Neuronal stem cell (in vitro differentiated cells): ENCODE measurements at regions not wholly inside any gene's neighbourhood (a gene's known extent, or its start where the extent isn't known, plus 50 kb on each side); places are given as distances from the start of the nearest gene placed in this dataset.

ENCODE experiments used
- DNase-seq: peaks from one replicate; pipeline ENCODE4 v3.0.0-alpha.2; 2013; ENCODE audit warnings: low spot score
- H2AFZ ChIP-seq: one replicate; pipeline ENCODE4 v1.6.1; 2013; ENCODE audit warnings: mild to moderate bottlenecking, low read length, inconsistent platforms
- H2AK5ac ChIP-seq: 2 replicates; pipeline ENCODE4 v1.6.1; 2013; ENCODE audit warnings: low read depth, mild to moderate bottlenecking, inconsistent platforms, low read length, moderate library complexity, mixed read lengths
- H2BK120ac ChIP-seq: 2 replicates; pipeline ENCODE4 v1.6.1; 2013; ENCODE audit warnings: low read depth, mild to moderate bottlenecking, inconsistent platforms, low read length, moderate library complexity, mixed read lengths
- H2BK12ac ChIP-seq: one replicate; pipeline ENCODE4 v1.6.1; 2013; ENCODE audit warnings: low read length, inconsistent platforms
- H2BK15ac ChIP-seq: 2 replicates; pipeline ENCODE4 v1.6.1; 2013; ENCODE audit warnings: mild to moderate bottlenecking, low read length, inconsistent platforms, mixed read lengths
- H2BK5ac ChIP-seq: one replicate; pipeline ENCODE4 v1.6.1; 2013; ENCODE audit warnings: inconsistent platforms, mild to moderate bottlenecking, low read length, moderate library complexity
- H3K14ac ChIP-seq: one replicate; pipeline ENCODE4 v1.6.1; 2013; ENCODE audit warnings: low read length, inconsistent platforms
- H3K18ac ChIP-seq: 2 replicates; pipeline ENCODE4 v1.6.1; 2013; ENCODE audit warnings: low read length, inconsistent platforms
- H3K23ac ChIP-seq: 2 replicates; pipeline ENCODE4 v1.6.1; 2013; ENCODE audit warnings: low read depth, mild to moderate bottlenecking, mixed read lengths, low read length, inconsistent platforms; ENCODE audit not compliant: poor library complexity
- H3K27ac ChIP-seq: replicated peaks from 3 replicates; pipeline ENCODE4 v1.5.1; 2013; ENCODE audit warnings: low read length, inconsistent platforms
- H3K27me3 ChIP-seq, 3 experiments: 2 replicates each; pipeline ENCODE4 v1.6.1; 2013; ENCODE audit warnings: low read length in 3 of 3, mild to moderate bottlenecking in 2 of 3, inconsistent platforms in 1 of 3, low read depth in 1 of 3, mixed read lengths in 1 of 3, moderate library complexity in 1 of 3; ENCODE audit not compliant: control insufficient read depth in 3 of 3, insufficient read depth in 3 of 3
- H3K36me3 ChIP-seq, 2 donors: replicated peaks in 1 of 2; 2 replicates each; pipeline ENCODE4 v1.6.1; 2013; ENCODE audit warnings: low read length in 2 of 2; ENCODE audit not compliant: control insufficient read depth in 2 of 2, insufficient read depth in 2 of 2
- H3K4ac ChIP-seq: 2 replicates; pipeline ENCODE4 v1.6.1; 2013; ENCODE audit warnings: inconsistent platforms, mild to moderate bottlenecking, low read length, moderate library complexity
- H3K4me1 ChIP-seq, 2 donors: 1 replicate in 1 of 2; 2 replicates in 1 of 2; pipeline ENCODE4 v1.6.1; 2013; ENCODE audit warnings: low read length in 2 of 2, low read depth in 1 of 2; ENCODE audit not compliant: control insufficient read depth in 2 of 2, insufficient read depth in 1 of 2
- H3K4me2 ChIP-seq: one replicate; pipeline ENCODE4 v1.6.1; 2013; ENCODE audit warnings: mild to moderate bottlenecking, low read length, inconsistent platforms; ENCODE audit not compliant: insufficient read depth, poor library complexity, severe bottlenecking
- H3K4me3 ChIP-seq, 2 donors: 2 replicates each; pipeline ENCODE4 v1.5.1; 2013; ENCODE audit warnings: low read length in 2 of 2, mild to moderate bottlenecking in 2 of 2, inconsistent platforms in 1 of 2, moderate library complexity in 1 of 2
- H3K79me1 ChIP-seq: one replicate; pipeline ENCODE4 v1.6.1; 2013; ENCODE audit warnings: low read depth, mild to moderate bottlenecking, inconsistent platforms, low read length, moderate library complexity
- H3K9ac ChIP-seq: one replicate; pipeline ENCODE4 v1.6.1; 2013; ENCODE audit warnings: mild to moderate bottlenecking, low read depth, low read length, inconsistent platforms; ENCODE audit not compliant: poor library complexity
- H3K9me3 ChIP-seq, 2 donors: replicated peaks in 1 of 2; 2 replicates each; pipeline versions ENCODE3 to v1.6.1; 2013; ENCODE audit warnings: low read length in 2 of 2, mild to moderate bottlenecking in 2 of 2, inconsistent platforms in 1 of 2, low read depth in 1 of 2, mixed read lengths in 1 of 2, moderate library complexity in 1 of 2; ENCODE audit not compliant: control insufficient read depth in 2 of 2, insufficient read depth in 1 of 2
- H4K8ac ChIP-seq: one replicate; pipeline ENCODE4 v1.6.1; 2013; ENCODE audit warnings: low read depth, mild to moderate bottlenecking, inconsistent platforms, low read length, moderate library complexity
- H4K91ac ChIP-seq: one replicate; pipeline ENCODE4 v1.6.1; 2013; ENCODE audit warnings: low read length, low read depth, mild to moderate bottlenecking, inconsistent platforms; ENCODE audit not compliant: poor library complexity
- WGBS, 2 donors: extraction: QIAGEN DNeasy Blood & Tissue Kit; methylation state at CpG; one replicate each; pipeline ENCODE4 v1.1.7; 2013; ENCODE audit warnings: missing lambda C conversion rate in 2 of 2, mixed read lengths in 1 of 2; ENCODE audit not compliant: insufficient read length in 2 of 2, insufficient replicate concordance in 1 of 2; ENCODE audit errors: extremely low coverage in 2 of 2; 5-methylcytosine and 5-hydroxymethylcytosine counted together

DNA sequence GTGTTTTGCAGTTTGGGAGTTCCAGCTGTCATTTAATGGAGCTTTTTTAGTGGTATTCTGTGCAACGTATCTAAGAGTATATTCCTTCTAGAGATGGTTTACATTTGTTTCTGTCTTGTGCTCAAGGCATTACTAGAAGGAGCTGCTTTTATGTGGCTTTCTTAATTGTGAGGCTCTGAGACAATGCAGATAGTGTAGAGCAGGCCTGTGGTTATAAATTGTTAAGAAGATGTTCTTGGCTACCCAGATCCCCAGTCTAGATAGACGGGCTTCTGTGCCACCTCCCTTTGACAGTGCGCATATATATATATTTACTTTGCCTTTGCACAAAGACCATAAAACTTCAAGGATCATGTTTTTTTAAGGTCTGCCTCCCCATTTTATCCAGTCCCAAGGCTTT lies 160.8 kb upstream of the PODXL start:
- Histone ChIP-seq H4K91ac (no peak overlapping the region), H2BK12ac (no peak overlapping the region), H3K4me1 (no peaks in the 10 kb centered on the region), H3K18ac (no peak overlapping the region), H3K23ac (no peak overlapping the region), H2BK5ac (no peak overlapping the region), H2BK15ac (no peak overlapping the region), H3K14ac (no peak overlapping the region), H3K4me3 (no peak overlapping the region), H2BK120ac (no peak overlapping the region), H3K4ac (no peak overlapping the region), H3K79me1 (no peaks in the 10 kb centered on the region), H3K9ac (no peak overlapping the region), H2AK5ac (no peak overlapping the region), H3K27me3 (peaks cover 0 to 3% (median 0%) of the 10 kb centered on the region in 3 experiments), H2AFZ (no peak overlapping the region), H3K27ac (no peak overlapping the region), H3K36me3 (no peaks in the 10 kb centered on the region), H3K9me3 (no peaks in the 10 kb centered on the region), H4K8ac (no peak overlapping the region), H3K4me2 (no peak overlapping the region)
- DNase-seq = no peak
- WGBS, 2 donors = no CpG with 5 or more reads among the region's 3 CpGs

DNA sequence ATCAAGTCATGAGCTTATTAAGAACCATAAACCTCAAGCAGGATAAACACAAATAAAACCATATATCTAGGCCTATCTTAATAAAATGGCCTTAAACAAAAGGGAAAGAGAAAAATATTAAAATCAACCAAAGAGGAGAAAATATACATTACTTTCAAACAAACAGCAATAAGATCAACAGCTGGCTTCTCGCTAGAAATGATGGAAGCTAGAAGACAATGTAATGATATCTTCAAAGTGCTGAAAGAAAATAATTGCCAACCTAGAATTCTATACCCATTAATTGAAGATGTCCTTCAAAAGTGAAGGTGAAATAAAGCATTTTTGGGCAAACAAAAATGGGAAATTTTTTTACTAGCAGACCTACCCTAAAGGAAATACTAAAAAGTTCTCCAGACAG lies 142.9 kb upstream of the PODXL start:
- H3K4ac ChIP-seq = no peak overlapping the region
- H3K23ac ChIP-seq = no peak overlapping the region
- H4K91ac ChIP-seq = no peak overlapping the region
- H2AFZ ChIP-seq = no peak overlapping the region
- no peak overlapping the region for H3K14ac ChIP-seq
- H3K4me2 ChIP-seq = no peak overlapping the region
- H3K4me1 ChIP-seq = no peaks in the 10 kb centered on the region
- no peak overlapping the region for H2AK5ac ChIP-seq
- H2BK5ac ChIP-seq = no peak overlapping the region
- H3K79me1 ChIP-seq = no peaks in the 10 kb centered on the region
- H3K36me3 ChIP-seq = no peaks in the 10 kb centered on the region
- H4K8ac ChIP-seq = no peak overlapping the region
- DNase-seq = no peak
- H3K27me3 ChIP-seq = no peaks in the 10 kb centered on the region
- H3K9ac ChIP-seq = no peak overlapping the region
- no CpG with 5 or more reads among the region's 1 CpG for WGBS, 2 donors
- no peak overlapping the region for H2BK12ac ChIP-seq
- no peak overlapping the region for H3K18ac ChIP-seq
- no peak overlapping the region for H2BK15ac ChIP-seq
- no peak overlapping the region for H2BK120ac ChIP-seq
- no peak overlapping the region for H3K4me3 ChIP-seq
- H3K27ac ChIP-seq = no peak overlapping the region
- no peaks in the 10 kb centered on the region for H3K9me3 ChIP-seq

DNA sequence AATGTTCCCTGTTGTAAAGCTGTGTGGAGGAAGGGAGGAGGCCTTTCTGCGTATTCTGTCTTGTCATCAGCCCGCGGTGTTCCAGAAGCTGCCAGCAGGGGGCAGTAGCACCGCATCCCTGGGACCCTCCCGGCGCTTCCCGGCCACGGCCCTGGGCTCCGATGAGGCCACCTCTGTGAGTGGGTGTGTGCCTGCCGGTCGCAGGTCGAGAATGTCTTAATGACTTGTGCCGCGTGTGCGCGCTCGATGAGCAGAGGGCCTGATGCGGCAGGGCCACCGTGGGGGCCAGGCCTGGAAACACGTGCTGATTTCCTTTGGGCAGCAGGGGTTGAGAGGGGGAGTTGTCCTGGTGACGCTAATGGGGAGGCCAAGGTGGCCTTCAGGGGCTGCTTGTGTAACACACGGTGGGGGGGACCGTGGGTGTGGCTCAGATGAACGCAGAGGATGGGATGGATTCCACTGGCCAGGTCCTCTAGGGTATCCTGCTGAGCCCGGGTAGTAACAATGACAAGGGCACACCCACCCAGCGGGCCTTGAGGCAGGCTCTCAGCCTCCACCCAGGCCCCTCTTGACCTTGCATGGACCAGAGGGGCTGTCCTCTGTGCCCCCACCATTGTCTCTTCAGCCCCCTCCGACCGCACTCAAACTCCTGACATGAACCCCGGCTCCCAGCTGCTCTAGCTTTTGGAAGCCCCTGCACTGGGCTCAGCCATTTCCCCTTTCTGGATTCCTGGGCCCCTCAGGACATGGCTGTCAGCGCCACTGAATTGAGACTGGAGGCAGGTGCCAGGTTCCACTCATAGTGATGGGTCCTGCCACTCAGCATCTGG lies 135.9 kb upstream of the PODXL start:
- Histone ChIP-seq H3K4me2 (peak overlapping the region; percentile 28), H2BK15ac (peak overlapping the region; percentile 20), H3K4ac (no peak overlapping the region), H2AFZ (peak overlapping the region; percentile 85), H4K8ac (no peak overlapping the region), H3K27me3 (peaks cover 0 to 24% (median 0%) of the 10 kb centered on the region in 3 experiments), H3K14ac (no peak overlapping the region), H3K18ac (peak overlapping the region; percentile 81), H2AK5ac (peak overlapping the region; percentile 95), H2BK12ac (peak overlapping the region; percentile 76), H4K91ac (peak overlapping the region; percentile 26), H3K36me3 (no peaks in the 10 kb centered on the region), H3K4me3 (no peak overlapping the region), H3K4me1 (peaks cover 3 to 8% of the 10 kb centered on the region in 2 donors), H3K9me3 (no peaks in the 10 kb centered on the region), H2BK120ac (no peak overlapping the region), H3K9ac (no peak overlapping the region), H3K79me1 (no peaks in the 10 kb centered on the region), H2BK5ac (no peak overlapping the region), H3K23ac (peak overlapping the region; percentile 29), H3K27ac (no peak overlapping the region)
- no CpG with 5 or more reads among the region's 30 CpGs for WGBS, 2 donors
- peak; percentile 78 for DNase-seq

DNA sequence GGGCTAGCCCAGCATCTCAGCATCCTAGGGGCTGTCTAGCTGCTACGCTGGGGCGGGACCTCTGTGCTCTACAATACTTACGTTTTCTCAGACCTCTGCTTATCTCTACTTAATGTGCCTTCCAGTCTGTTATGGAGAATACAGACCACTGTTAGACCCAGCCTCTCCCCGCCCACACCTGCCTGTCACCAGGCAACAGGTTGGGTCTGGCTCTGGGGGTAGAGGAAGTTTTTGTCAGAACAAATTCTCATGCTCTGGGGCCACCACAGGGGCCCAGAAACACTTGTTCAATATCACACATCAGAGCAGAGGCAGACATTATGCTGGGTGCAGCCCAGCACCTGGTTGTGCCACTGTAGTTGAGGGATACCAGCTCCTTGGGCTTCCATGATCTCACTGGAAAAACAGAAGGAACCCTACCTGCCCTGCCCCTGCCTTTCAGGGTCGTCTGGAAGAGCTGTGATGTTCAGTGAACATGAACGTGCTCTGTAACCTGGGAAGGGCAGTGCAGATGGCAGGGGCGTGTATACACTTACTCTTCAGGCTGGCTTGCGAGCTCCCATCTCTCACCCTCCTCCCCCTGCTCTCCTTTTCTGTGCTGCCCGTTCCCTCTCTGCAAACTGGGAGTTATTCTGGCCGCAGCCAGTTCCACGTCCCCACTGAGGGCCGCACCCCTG lies 135.2 kb upstream of the PODXL start:
- peak overlapping the region; percentile 63 for H2BK120ac ChIP-seq
- H4K91ac ChIP-seq = peak overlapping the region; percentile 26
- H2AFZ ChIP-seq = peak overlapping the region; percentile 85
- H3K27ac ChIP-seq = no peak overlapping the region
- H3K4me1 ChIP-seq = peaks cover 3 to 8% of the 10 kb centered on the region in 2 donors
- no peak overlapping the region for H2AK5ac ChIP-seq
- H3K14ac ChIP-seq = no peak overlapping the region
- H3K23ac ChIP-seq = peak overlapping the region; percentile 29
- H3K4me3 ChIP-seq = no peak overlapping the region
- H3K9me3 ChIP-seq = no peaks in the 10 kb centered on the region
- peak overlapping the region; percentile 50 for H2BK12ac ChIP-seq
- no peak overlapping the region for H3K4ac ChIP-seq
- H2BK15ac ChIP-seq = peak overlapping the region; percentile 51
- DNase-seq = no peak
- H2BK5ac ChIP-seq = no peak overlapping the region
- no CpG with 5 or more reads among the region's 12 CpGs for WGBS, 2 donors
- peaks cover 0 to 29% (median 0%) of the 10 kb centered on the region in 3 experiments for H3K27me3 ChIP-seq
- H3K18ac ChIP-seq = peak overlapping the region; percentile 49
- no peak overlapping the region for H3K4me2 ChIP-seq
- no peaks in the 10 kb centered on the region for H3K36me3 ChIP-seq
- H3K79me1 ChIP-seq = no peaks in the 10 kb centered on the region
- peak overlapping the region; percentile 52 for H4K8ac ChIP-seq
- peak overlapping the region; percentile 39 for H3K9ac ChIP-seq
